ENCODE measurements at regions not wholly inside any gene's neighbourhood (a gene's known extent, or its start where the extent isn't known, plus 50 kb on each side); places are given as distances from the start of the nearest gene placed in this dataset.
"Not testable (repeated sequence)": the region's sequence is repeated elsewhere in the genome, so short reads cannot be mapped to it uniquely, and the experiment has no call there.

DNA sequence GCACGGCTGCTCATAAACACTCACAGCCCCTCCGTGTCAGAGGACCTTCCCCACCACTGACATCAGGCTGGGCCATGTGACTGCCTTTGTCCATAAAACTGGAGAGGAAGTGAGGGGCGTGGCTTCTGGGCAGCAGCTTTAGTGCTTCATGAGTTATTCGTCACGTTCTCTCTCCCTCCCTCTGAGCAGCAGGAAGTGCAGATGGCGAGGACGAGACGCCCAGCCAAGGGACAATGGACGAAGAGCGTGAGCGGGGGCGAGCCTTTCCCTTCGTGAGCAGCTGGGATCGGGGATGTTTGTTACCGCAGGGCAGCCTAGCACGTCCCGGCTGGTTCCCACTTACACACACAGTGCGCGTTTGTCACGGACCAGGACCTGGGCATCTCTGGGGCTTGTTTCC is 248.2 kb downstream of the ADGRD1 start:
- CTCF ChIA-PET (ENCODE audit: partially characterized antibody); H3K23ac ChIP-seq (ENCODE audit: insufficient read length); H3K14ac ChIP-seq (ENCODE audit: insufficient read length); H3K9me3 ChIP-seq (ENCODE audit: insufficient read depth in 2 of 2, low read depth in 1 of 2, low read length in 1 of 2); H4K91ac ChIP-seq (replicated peaks; ENCODE audit: insufficient read length, low read length); H2BK120ac ChIP-seq (replicated peaks; ENCODE audit: low read depth, low read length); H3K18ac ChIP-seq (ENCODE audit: extremely low read depth, low read length); H2BK20ac ChIP-seq (ENCODE audit: low read length); DNase-seq (ENCODE audit: low read depth in 1 of 2, low spot score in 2 of 2); H2BK5ac ChIP-seq (ENCODE audit: low read depth, low read length); H3K56ac ChIP-seq (replicated peaks; ENCODE audit: insufficient read length, low read depth, low read length); H2AFZ ChIP-seq (ENCODE audit: low read length); H4K5ac ChIP-seq (ENCODE audit: insufficient read length, low read depth, low read length); H3K4me1 ChIP-seq (replicated peaks in 1 of 4; ENCODE audit: control insufficient read depth in 3 of 4, insufficient read depth in 4 of 4, low read length in 3 of 4); H3K9ac ChIP-seq (replicated peaks in 1 of 4; ENCODE audit: extremely low read depth in 1 of 4, low read depth in 3 of 4, low read length in 3 of 4); H4K20me1 ChIP-seq (replicated peaks in 1 of 2; ENCODE audit: control insufficient read depth in 1 of 2, insufficient read depth in 2 of 2, low read length in 2 of 2); H3K23me2 ChIP-seq (ENCODE audit: low read depth, low read length); H3K4ac ChIP-seq (replicated peaks; ENCODE audit: insufficient read length, low read depth, low read length); H3K4me2 ChIP-seq (ENCODE audit: insufficient read depth in 1 of 2, low read depth in 2 of 2, low read length in 2 of 2); H3K27ac ChIP-seq (ENCODE audit: low read depth, low read length); H2AK5ac ChIP-seq (ENCODE audit: low read depth, low read length); H3K79me1 ChIP-seq (ENCODE audit: low read depth, low read length); H2BK15ac ChIP-seq (ENCODE audit: low read length); H2BK12ac ChIP-seq (ENCODE audit: low read depth, low read length); POLR2A ChIA-PET (ENCODE audit: partially characterized antibody); FAIRE-seq; H3K79me2 ChIP-seq (ENCODE audit: control insufficient read depth in 1 of 2, insufficient read depth in 2 of 2, low read length in 2 of 2); H3K27me3 ChIP-seq (replicated peaks in 1 of 4; ENCODE audit: control insufficient read depth in 3 of 4, extremely low read depth in 1 of 4, insufficient read depth in 3 of 4, low read length in 3 of 4); H4K8ac ChIP-seq (ENCODE audit: extremely low read depth, insufficient read depth, low read length); H3K4me3 ChIP-seq (ENCODE audit: extremely low read depth in 1 of 4, insufficient read depth in 2 of 4, low read depth in 3 of 4, low read length in 4 of 4); H3K36me3 ChIP-seq (ENCODE audit: control insufficient read depth in 2 of 4, insufficient read depth in 4 of 4, low read length in 3 of 4): not testable (repeated sequence)
- no CpG with 5 or more reads among the region's 20 CpGs for WGBS, 2 experiments (ENCODE audit: extremely low coverage in 1 of 2, insufficient coverage in 1 of 2, insufficient read length in 1 of 2, insufficient replicate concordance in 2 of 2, low coverage in 1 of 2, low lambda C conversion rate in 2 of 2, missing lambda C conversion rate in 1 of 2)

All from H1 (cell line).